Upper lobe of right lung (tissue), 1 donor: ENCODE measurements at regions not wholly inside any gene's neighbourhood (a gene's known extent, or its start where the extent isn't known, plus 50 kb on each side); places are given as distances from the start of the nearest gene placed in this dataset.

Experiments used
- ATAC-seq: fragments of 200-7000 bp; cut with Tn5 transposase; one replicate; pipeline ENCODE4 v1.9.1; 2020; ENCODE audit warnings: mild to moderate bottlenecking, moderate library complexity
- DNase-seq: peaks from one replicate; pipeline ENCODE4 v3.0.0-alpha.2; 2020
- H3K27ac ChIP-seq: fragments of 200-600 bp; one replicate; pipeline ENCODE4 v1.8.0; 2022
- H3K27me3 ChIP-seq: fragments of 200-600 bp; one replicate; pipeline ENCODE4 v1.8.0; 2022; ENCODE audit warnings: mild to moderate bottlenecking
- H3K36me3 ChIP-seq: fragments of 200-600 bp; one replicate; pipeline ENCODE4 v1.8.0; 2022
- H3K4me1 ChIP-seq: fragments of 200-600 bp; one replicate; pipeline ENCODE4 v1.8.0; 2022
- H3K4me3 ChIP-seq: fragments of 200-600 bp; one replicate; pipeline ENCODE4 v1.8.0; 2022; ENCODE audit warnings: mild to moderate bottlenecking
- H3K9me3 ChIP-seq: fragments of 200-600 bp; one replicate; pipeline ENCODE4 v1.8.0; 2022
- CTCF ChIP-seq: fragments of 200-600 bp; IDR thresholded peaks from one replicate; pipeline ENCODE4 v1.8.0; 2022; ENCODE audit warnings: antibody characterized with exemption
- intact Hi-C: fragments of 100-400 bp; cut with DNase I; formaldehyde crosslinking; loops from one replicate; pipeline ENCODE4 v1.11.0; 2022
- donor health status: DM: no; HTN: yes; CAD: no; lungs with severe emphysema.

DNA sequence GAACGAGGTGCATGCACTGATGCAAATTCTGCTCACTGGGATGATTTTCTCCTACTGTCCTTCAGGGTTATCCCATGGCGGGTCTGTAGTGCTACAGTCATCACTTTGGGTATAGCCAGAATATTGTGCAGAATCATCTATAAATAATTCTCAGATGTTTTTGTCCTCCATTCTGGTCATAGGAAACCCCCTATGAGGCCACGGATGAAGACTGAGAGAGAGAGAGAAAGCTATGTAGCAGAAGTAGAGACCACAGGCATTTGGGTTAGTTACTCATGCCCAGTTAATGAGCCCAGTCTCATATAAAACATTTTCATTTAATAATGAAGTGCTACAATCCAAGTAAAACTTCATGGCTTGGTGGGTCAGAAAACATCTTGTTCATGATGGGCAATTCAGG is 145.1 kb upstream of the PLN start:
- intact Hi-C loops = no loop called here
- H3K36me3 ChIP-seq = no peaks in the 10 kb centered on the region

DNA sequence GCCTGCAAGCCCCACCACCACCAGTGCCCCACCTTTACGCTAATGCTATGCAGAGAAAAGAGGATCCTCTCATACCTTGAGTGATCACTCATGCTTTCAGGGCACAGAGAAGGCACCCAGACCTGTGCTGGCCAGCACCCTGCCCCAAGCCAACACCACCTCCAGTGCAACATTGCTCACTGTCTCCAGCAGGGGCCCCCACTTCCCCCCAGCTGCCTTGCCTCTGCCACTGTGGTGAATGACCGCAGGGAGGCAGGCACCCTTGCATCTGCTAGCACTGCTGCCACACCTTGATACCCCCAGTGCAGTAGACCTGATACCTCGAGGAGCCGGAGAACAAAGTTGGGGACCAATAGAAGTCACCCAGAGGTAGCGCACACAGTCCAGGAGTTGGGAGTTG is 139.2 kb upstream of the PLN start:
- no peak for TF ChIP-seq CTCF
- Histone ChIP-seq H3K27me3 (no peaks in the 10 kb centered on the region), H3K9me3 (peaks cover 3% of the 10 kb centered on the region), H3K36me3 (no peaks in the 10 kb centered on the region), H3K4me3 (no peak overlapping the region), H3K4me1 (no peaks in the 10 kb centered on the region), H3K27ac (no peak overlapping the region)
- ATAC-seq (no peak), DNase-seq (no peak)
- intact Hi-C loops = no loop called here

More for the DNA sequence above, 145.1 kb upstream of the PLN start:
- Histone ChIP-seq H3K27ac (no peak overlapping the region), H3K9me3 (no peaks in the 10 kb centered on the region), H3K27me3 (no peaks in the 10 kb centered on the region), H3K4me3 (no peak overlapping the region), H3K4me1 (no peaks in the 10 kb centered on the region)
- ATAC-seq (no peak), DNase-seq (no peak)
- TF ChIP-seq CTCF = no peak

DNA sequence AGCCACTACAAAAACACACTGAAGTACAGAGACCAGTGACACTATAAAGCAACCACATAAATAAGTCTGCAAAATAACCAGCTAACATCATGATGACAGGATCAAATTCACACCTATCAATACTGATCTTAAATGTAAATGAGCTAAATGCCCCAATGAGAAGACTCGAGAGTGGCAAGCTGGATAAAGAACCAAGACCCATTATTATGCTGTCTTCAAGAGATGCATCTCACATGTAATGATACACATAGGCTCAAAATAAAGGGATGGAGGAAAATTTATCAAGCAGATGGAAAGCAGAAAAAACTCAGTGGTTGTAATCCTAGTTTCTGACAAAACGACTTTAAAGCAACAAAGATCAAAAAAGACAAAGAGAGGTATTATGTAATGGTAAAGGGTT is 138.1 kb upstream of the PLN start:
- Histone ChIP-seq H3K9me3 (peaks cover 3% of the 10 kb centered on the region), H3K27ac (no peak overlapping the region), H3K4me1 (no peaks in the 10 kb centered on the region), H3K36me3 (no peaks in the 10 kb centered on the region), H3K27me3 (no peaks in the 10 kb centered on the region), H3K4me3 (no peak overlapping the region)
- no peak for TF ChIP-seq CTCF
- DNase-seq (no peak), ATAC-seq (no peak)
- intact Hi-C loops = no loop called here
